GM18951 (cell line): ENCODE measurements at regions not wholly inside any gene's neighbourhood (a gene's known extent, or its start where the extent isn't known, plus 50 kb on each side); places are given as distances from the start of the nearest gene placed in this dataset.

Source experiments
- POLR2A ChIP-seq: IDR thresholded peaks from 4 replicates; pipeline ENCODE4 v1.6.1; 2011; ENCODE audit warnings: mild to moderate bottlenecking; ENCODE audit not compliant: insufficient read length, insufficient read depth; ENCODE audit errors: extremely low read depth
- in situ Hi-C: fragments of 300-500 bp; cut with MboI; formaldehyde crosslinking; loops from one replicate; pipeline ENCODE4 v1.12.0; 2022; ENCODE audit warnings: low sequenced_read_pairs, mixed read lengths, inconsistent platforms; ENCODE audit not compliant: unreplicated experiment

DNA sequence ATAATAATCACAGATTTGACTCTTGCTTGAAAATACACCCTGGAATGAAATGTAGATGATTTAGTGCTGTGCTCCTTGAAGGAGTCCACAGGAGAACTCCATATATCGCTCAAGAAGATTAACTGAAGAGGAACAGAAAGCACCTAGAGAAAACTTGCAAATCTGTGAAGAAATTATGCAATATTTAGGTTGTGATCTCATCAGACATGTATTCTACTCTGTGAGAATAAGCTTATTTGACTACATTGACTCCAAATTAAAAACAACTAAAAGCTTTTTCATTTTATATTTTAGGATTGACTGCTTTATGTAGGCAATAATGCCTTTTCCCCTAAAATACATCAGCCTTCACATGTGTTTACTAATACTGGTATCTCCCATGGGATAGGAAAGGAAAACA, 906.6 kb upstream of the LRATD1 start:
- in situ Hi-C loops: no loop called here
- TF ChIP-seq POLR2A: no peak

DNA sequence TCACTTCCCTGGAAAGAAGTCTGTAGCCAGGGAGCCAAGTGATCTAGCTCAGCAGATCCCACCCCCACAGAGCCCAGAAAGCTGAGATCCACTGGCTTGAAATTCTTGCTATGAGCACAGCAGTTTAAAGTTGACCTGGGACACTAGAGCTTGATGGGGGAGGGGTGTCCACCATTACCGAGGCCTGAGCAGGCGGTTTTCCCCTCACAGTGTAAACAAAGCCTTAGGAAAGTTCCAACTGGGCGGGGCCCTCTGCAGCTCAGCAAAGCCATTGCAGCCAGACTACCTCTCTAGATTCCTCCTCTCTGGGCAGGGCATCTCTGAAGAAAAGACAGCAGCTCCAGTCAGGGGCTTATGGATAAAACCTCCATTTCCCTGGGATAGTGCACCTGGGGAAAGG, 887.2 kb upstream of the LRATD1 start:
- in situ Hi-C loops: no loop called here
- TF ChIP-seq POLR2A: no peak

DNA sequence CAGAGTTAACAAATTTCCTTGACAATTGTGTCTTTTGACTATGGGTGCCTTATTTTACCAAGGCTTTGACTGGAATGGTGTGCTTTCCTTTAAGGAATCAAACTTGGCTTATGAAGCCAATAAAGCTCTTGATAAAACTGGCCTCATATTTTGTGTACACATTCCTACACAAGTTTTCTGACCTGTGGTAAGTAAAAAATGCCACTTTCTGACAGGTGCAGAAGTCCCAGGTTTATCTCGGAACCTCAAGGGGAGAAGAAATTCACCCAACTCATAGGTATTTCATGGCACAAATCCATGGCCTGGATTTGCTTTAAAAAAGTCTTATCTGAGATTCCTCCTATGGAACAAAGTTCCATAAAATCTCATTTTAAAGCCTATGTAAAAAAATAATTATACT, 880.6 kb upstream of the LRATD1 start:
- in situ Hi-C loops: no loop called here
- no peak for TF ChIP-seq POLR2A

DNA sequence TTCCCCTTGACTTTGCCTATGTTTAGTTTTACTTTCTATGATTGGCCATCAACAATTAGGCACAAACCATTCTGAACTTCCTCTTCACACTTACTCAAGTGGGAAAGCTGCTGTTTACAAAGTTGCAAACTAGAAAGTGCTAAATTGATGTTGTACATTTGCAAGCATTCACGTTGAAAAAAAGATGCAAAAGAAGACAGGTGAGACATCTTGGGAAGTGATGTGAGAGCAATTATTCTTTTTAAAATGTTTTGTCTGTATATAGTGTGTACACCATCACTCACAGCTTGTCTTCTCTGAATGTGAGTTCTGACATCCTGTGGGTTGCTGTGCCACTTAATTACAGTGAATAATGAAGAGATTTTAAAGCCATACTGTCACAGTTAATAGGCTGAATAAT, 874.1 kb upstream of the LRATD1 start:
- in situ Hi-C loops: no loop called here
- no peak for TF ChIP-seq POLR2A

GRCh38 chr2:13768274-13768673, 864.2 kb upstream of the LRATD1 start:
- in situ Hi-C loops: no loop called here
- no peak for TF ChIP-seq POLR2A

GRCh38 chr2:13770279-13770678, 862.2 kb upstream of the LRATD1 start:
- in situ Hi-C loops: no loop called here
- TF ChIP-seq POLR2A: no peak

DNA sequence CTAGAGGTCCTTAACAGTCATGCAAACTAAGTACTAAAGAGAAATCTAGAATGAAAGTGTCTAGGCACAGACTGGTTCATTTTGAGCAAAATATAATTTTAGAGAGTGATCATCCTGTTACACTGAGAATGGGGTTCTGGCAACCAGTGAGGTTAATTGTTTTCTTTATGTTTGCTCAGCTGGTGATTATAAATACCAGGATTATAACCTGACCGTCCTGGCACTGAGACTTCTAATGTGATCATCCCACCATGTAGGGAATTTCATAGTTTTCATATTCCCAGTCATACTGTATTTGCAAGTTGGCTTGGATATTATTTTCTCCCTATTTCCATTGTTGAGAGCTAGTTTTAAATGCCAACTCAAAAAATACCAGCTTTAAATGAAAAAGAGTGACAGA, 852.5 kb upstream of the LRATD1 start:
- in situ Hi-C loops: no loop called here
- TF ChIP-seq POLR2A: no peak

DNA sequence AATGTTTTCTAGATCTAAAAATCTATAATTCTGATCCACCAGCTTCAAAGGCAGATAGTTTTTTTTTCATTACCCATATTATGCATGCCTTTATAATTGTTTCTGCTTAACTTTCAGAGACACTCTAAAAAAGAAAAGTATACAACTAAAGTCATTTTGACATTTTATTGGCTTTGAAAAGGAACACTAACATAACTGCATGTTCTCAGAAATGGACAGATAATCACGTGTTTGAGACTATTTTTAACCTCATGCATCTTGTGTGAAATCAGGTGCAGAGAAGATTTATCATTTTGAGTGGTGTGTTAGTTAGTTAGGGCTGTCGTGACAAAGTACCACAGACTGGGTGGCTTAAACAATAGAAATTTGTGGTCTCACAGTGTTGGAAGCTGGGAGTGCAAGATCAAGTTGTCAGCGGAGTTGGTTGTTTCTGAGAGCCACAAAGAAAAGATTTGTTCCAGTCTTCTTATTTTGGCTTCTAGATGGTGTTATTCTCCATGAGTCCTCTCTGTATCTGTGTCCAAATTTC, 841.4 kb upstream of the LRATD1 start:
- TF ChIP-seq POLR2A: no peak

GRCh38 chr2:13806539-13806938, 826.0 kb upstream of the LRATD1 start:
- in situ Hi-C loops: no loop called here
- TF ChIP-seq POLR2A: no peak

More for the DNA sequence above, 841.4 kb upstream of the LRATD1 start:
- in situ Hi-C loops: no loop called here

DNA sequence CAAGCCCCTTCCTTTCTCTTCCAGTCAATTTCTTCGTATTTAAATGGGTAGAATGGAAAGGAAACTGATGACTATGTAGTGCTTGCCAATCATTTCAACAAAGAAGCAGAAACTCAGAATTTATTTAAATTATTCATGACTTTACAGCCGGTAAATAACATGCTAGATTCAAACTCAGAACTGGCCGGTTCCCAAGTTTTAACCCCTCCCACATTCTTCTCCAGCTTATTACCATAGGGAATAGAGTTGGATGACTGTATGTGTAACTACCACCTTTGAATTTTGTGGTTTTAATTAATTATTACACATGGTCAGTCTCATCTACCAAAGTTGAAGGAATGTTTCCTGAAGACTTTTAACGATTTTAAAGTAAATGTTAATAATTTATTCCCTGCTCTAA, 819.3 kb upstream of the LRATD1 start:
- no peak for TF ChIP-seq POLR2A
- in situ Hi-C loops: no loop called here

DNA sequence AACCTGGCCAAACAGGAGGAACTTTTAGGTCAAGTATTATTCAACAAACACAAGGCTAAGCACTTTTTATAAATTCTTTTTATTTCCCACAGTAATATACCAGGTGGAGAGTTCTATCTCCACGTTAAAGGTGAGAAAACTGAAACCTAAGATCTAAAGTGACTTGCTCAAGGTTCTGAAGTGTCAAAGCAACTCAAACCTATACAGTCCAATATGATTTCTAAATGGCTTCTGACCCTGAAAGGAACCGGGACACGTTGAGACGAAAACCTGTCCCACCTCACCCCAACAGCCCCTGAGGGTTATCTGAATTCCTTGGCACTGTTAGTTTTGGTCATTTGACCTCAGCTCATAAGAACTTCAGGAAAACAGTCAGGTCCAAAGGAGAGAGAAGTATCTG, 814.5 kb upstream of the LRATD1 start:
- TF ChIP-seq POLR2A: no peak
- in situ Hi-C loops: no loop called here

DNA sequence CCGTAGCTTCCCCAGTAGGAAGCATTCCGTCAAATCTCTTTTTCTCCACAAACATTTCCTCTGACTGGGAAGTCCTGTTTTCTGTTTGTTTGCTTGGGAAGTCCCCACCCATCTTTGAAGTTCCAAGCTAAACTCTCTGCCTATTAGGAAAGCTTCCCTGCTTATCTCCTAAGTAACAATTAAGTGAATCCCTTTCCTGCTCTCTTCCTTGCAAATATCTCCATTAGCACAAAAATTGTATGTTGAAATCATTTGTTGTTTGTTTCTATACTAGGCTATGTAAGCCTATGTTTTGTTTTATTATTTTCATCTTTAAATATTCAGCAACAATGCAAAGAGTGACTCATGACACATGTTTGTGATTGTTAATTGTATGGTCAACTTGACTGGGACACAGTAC, 812.6 kb upstream of the LRATD1 start:
- in situ Hi-C loops: no loop called here
- TF ChIP-seq POLR2A: no peak

GRCh38 chr2:13821255-13821880, 811.1 kb upstream of the LRATD1 start:
- no peak for TF ChIP-seq POLR2A
- in situ Hi-C loops: no loop called here

DNA sequence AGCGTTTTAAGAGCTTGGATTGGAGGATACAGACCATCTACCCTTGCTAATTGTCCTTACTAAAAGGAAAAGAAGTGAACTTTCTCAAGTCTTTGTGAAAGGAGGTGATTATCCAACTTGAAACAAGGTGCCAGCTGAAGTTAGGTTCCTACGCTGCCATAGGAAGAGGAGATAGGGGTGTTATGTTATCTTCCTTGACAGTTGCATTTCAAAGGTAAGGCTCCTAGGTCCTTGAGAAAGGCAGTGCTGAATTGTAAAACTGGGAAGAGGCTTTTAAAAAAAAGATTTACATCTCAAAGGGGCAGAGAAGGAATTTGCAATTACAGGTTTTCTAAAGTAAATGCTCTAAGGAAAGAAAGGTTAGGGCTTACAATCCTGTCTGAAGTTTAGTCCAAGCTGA, 810.2 kb upstream of the LRATD1 start:
- TF ChIP-seq POLR2A: no peak
- in situ Hi-C loops: no loop called here
